Type B pancreatic cell (in vitro differentiated cells): ENCODE measurements at regions not wholly inside any gene's neighbourhood (a gene's known extent, or its start where the extent isn't known, plus 50 kb on each side); places are given as distances from the start of the nearest gene placed in this dataset.
"Not testable (repeated sequence)": the region's sequence is repeated elsewhere in the genome, so short reads cannot be mapped to it uniquely, and the experiment has no call there.

Experiments
- DNase-seq: peaks from one replicate; pipeline ENCODE4 v3.0.0; 2021; ENCODE audit warnings: mixed read lengths; ENCODE audit not compliant: unreplicated experiment; ENCODE audit errors: extremely low spot score
- H3K27ac Mint-ChIP-seq: 2 replicates; pipeline ENCODE4 v1.8.0; 2021; ENCODE audit warnings: mild to moderate bottlenecking, mixed read lengths
- H3K27me3 Mint-ChIP-seq: 2 replicates; pipeline ENCODE4 v1.8.0; 2021; ENCODE audit warnings: mixed read lengths
- H3K36me3 Mint-ChIP-seq: 2 replicates; pipeline ENCODE4 v1.8.0; 2021; ENCODE audit warnings: mixed read lengths
- H3K4me1 Mint-ChIP-seq: one replicate; pipeline ENCODE4 v1.8.0; 2021; ENCODE audit warnings: mixed read lengths; ENCODE audit not compliant: unreplicated experiment
- H3K4me3 Mint-ChIP-seq: 2 replicates; pipeline ENCODE4 v1.8.0; 2021; ENCODE audit warnings: mild to moderate bottlenecking, mixed read lengths
- H3K9me3 Mint-ChIP-seq: 2 replicates; pipeline ENCODE4 v1.8.0; 2021; ENCODE audit warnings: mixed read lengths

DNA sequence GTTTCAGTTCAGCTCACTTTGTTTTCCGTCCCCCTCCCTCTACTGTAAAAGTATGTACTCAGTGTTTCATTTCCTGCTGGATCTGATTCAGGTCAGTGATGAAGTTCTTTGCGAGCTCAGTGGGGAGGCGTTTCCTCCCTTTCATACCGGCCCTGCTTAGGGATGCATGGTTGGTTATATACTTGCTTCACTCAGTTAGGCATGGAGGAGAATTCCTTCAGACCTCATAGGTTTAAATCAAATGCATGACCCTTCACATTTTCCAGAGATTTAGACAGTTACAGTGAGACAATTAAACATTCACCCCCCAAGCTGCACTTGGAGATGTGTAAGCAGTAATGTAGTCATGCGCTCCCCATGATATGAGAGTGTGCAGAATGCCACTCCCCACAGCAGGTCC, 955.9 kb downstream of the SPATA31A6 start:
- H3K4me1 Mint-ChIP-seq, H3K9me3 Mint-ChIP-seq, H3K27ac Mint-ChIP-seq, H3K36me3 Mint-ChIP-seq, H3K27me3 Mint-ChIP-seq, H3K4me3 Mint-ChIP-seq, DNase-seq: not testable (repeated sequence)

GRCh38 chr9:43139878-43140608, 956.6 kb downstream of the SPATA31A6 start:
- H3K27ac Mint-ChIP-seq, H3K4me3 Mint-ChIP-seq, DNase-seq, H3K36me3 Mint-ChIP-seq, H3K9me3 Mint-ChIP-seq, H3K4me1 Mint-ChIP-seq, H3K27me3 Mint-ChIP-seq: not testable (repeated sequence)
